ENCODE measurements at regions not wholly inside any gene's neighbourhood (a gene's known extent, or its start where the extent isn't known, plus 50 kb on each side); places are given as distances from the start of the nearest gene placed in this dataset.

DNA sequence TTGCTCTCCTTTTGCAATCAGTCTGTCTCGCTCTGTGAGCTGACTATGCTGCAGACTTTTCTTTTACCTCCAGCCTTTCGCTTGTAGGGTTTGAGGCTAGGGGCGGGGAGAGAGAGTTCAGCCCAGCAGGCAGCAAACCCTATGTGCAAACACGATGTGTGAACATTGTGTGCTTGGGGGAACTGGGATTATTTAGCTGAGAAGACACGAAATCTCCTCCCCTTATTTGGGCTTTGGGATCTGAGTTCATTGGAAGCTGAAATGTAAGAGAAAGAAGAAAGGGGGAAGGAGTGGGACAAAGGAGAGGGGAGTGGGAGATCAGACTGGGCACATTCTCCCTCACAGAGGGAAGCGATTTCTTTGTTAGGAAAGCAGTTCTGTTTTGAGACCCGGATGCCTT is 189.6 kb upstream of the TNP1 start:
- DNase-seq: no peak

DNA sequence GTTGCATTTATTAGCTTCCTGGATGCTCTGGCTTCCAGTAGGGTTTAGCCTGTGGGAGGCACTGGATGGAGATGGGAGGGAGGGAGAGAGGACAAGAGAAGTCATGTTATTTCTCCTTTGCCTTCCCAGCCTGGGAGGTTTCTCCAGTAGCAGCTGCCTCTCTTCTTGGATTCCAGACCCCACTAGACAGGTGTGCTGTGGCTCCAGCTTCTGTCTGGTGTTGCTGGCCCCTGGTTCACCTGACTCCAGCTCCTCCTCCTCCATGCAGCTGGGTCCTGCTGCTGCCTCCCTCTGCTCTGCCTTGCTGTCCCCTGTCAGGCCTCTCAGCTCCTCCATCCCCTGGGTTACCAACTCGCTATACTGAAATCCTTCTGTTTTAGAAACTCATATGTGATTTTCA is 188.9 kb upstream of the TNP1 start:
- no peak for DNase-seq

DNA sequence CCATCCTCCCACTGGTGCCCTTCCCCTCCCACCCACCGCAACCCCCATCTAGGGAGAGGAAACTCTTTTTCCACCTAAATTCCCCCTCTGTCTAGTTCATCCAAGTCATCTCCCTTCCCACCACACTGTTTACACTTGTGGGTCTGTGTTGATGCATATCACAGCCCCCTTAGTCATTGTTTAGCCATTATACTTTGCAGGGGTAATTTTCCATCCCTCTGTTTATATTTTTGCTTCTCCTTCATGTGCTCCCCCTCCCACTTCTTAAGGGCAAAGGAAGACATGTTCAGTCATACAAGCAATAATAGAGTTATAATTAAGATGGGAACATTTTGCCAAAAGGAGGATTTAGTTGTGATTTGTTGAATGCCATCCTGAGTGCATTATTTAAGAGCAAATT is 187.8 kb upstream of the TNP1 start:
- peak; percentile 31 for DNase-seq

DNA sequence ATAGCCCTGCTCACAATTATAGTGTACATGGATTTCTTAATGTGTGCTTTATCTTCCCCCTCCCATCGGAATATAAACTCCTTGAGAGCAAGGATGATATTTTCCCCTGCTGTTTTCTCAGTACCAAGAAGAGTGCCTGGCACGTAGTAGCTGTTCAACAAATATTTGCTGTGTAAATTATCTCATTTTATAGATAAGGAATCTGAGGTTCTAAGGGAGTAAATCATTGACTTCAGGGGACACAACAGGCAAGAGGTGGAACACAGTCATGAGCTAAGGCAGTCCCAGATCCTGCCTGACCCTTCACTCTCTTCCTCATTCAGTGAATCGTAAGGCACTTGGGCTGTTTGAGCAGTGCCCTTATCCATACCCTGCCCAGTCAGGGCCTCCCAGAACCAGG is 187.3 kb upstream of the TNP1 start:
- no peak for DNase-seq

DNA sequence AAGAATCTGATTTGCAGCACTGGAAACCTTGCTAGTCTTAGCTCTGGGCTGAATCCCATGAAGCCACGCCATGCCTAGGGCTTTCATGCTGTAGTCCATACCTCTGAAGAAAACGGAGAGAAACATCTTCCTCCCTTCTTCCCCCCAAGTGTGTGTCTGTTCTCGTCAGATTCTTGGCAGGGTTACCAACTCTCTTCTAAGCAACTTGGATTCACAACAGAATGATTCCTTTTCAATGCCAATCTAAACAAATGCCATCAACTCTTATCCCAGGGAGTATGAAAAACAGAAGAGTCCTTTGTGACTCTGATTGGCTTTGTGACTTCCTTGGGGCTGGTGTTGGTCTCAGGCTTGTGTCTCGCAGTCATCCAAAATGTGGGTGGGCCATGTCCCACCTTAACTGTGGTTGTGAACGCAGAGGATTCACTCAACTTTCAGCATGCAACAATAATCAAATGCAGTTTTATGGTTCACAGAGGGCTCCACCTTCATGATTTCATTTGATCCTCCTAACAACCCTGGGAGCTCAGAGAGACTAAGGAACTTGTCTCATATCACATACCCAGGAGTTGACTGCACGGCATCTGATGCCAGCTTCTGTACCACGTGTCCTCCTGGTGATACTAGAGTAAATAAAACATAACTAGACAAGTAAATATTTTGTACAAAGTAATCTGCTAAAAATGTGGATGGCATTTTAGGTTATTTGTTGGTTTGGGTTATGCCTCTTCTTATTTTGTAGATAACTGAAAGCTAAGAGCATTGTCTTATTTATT is 186.0 kb upstream of the TNP1 start:
- DNase-seq: no peak

DNA sequence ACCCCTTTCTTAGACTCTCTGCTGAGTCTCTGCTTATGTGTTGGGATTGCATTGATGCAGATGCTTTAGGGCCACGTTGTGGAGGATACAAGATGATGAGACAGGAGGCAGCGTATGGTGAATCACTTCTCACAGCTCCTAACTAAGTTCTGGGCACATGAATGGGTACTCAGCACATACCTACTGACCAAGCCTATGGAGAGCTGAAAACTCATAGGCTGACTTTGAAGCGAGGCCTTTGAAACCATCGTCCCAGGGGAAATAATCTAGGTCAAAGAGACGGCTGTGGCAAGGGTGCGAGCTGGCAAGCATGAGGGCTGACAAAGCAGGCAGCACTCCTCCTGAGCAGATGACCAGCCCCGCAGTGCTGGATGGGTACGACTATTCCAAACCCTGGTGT is 180.2 kb upstream of the TNP1 start:
- no peak for DNase-seq

DNA sequence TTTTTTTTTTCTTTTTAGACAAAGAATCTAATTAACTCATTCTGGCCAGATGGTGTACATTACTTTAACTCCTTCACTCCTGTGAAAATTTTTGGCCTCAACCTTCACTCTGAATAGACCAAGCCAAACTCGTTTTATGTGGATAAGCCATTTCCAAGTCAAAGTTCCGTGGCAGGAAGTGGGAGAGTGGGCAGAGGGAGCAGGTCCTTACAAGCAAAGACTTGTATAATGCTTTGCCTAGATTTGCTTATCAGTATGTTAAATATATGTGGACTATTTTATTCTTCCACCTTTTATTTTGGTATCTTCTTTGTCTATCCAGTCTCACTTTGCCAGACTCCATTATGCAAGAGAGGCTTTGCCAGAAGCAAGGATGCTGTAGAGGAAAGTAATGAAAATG is 178.1 kb upstream of the TNP1 start:
- DNase-seq: no peak

DNA sequence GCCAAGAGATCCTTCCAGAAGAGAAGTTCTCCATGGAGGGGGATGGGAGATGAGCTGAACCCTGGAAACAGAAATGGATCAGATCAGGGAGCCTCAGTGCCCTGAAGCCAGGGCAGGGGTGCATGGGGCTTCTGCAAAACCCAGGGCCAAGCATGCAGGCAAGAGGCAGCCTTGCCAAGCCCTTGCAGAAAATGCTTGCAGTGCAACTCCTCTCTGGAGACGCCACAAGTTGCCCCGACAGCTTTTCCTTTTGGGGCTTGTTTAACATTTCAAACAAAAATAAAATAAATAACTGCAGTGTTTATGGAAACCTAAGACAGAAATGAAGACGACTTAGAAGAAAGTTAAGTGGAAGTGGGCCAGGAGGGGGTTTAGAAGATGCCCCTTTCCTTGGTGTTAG is 177.5 kb upstream of the TNP1 start:
- no peak for DNase-seq

DNA sequence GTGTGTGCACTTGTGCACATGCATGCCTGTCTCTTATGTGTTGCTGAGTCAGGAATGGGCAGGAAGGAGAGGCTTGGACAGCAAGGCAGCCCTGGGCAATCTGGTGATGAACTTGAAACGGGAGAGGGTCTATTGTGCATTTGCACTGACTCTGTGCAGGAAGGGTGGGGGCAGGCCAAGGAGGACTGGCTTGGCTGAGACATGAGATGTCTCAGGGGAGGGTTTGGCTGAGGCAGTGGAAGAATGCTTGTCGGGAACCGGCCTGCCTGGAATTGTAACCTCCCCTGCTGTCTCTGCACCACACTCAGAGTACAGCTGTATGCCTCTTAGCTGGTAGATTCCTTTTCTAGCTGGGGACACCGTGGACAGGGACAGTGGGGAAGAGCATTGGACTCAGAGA is 176.1 kb upstream of the TNP1 start:
- DNase-seq: peak; percentile 27

DNA sequence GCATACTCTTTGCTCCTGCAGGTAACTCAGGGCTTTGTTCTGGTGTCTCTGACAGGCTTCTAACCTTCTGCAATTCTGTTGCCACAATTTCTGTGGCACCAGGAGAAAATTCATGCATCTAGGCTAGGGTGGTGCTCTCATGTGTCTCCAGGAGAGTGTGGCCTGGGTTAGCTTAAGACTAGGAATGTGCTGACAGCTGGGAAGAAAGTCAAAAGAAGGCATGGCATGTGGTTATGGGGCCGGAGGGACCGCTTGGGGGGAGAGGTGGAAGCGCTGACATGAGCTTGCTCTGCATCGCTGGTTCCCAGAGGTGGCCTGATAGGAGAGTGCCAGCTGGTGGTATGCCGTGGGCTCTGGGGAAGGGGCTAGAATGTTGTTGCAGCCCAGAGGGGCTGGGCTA is 173.3 kb upstream of the TNP1 start:
- no peak for DNase-seq

DNA sequence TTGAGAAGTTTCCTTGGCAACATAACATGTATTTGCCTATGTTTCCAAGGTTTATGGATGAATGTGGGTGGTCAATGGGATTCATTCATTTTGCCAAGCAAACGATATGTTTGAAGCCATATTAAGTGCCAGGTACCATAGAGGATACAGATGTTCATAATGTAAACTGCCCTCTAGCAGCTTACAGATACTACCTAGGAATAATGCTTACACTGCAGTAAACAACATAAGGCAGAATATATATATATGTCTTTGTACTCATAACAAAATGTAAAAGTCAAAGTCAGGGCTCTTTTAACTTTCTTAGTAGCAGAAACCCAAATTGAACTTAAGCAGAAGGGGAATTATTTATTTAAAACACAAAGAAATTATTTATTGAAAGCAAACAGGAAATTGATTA is 171.6 kb upstream of the TNP1 start:
- no peak for DNase-seq

DNA sequence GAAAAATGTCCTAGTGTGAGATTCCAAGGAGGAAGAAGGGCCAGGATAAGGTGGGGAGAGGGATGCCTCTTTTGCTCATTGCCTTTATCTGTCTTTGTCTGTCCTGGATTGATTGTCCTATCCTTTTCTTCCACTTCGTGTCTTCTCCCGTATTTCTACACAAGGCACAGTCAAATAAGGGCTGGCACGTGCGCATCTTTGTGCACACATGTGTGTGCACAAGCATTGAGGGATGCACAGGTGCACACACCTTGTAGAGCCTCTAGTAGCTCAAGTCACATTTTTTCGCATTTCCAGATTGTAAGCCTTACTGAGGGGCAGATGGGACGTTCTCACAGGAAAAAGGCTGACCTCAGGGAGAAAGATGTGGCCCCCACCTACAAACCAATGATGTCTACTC is 170.2 kb upstream of the TNP1 start:
- DNase-seq: no peak

DNA sequence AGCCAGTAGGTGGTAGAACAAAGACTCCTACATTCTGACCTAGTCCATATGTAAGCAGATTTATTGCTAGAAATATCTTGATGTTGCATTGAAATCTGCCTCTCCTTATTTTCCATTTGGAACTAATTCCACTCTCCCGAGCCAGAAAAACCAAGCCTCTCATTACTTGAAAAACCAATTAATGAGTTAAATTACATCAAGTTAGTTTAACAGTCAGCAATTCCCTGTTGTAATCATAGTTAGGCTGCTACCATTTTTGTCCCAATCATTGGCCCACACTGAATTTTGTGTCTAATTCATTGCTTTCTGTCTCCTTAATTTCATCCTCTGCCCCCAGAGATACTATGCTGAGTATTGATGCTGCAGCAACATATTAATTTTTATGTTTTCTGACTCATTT is 168.3 kb upstream of the TNP1 start:
- no peak for DNase-seq

DNA sequence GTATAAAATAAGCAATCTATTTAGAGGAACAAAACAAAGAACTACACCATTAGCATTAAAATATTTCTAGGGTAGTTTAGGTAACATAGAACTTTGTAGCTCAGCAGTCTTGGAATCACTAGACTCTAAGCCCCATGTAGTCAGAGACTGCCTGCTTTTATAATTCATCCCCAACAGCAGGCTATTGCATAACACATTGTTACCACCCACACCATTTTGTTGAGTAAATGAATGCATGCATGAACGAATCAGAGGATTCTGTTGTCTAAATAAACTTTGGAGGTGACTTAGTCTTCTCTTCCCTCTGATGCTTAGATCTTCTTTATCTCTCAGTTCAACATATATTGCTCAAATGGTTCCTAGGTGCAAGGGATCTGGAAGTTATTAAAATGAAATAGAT is 167.6 kb upstream of the TNP1 start:
- DNase-seq: no peak

DNA sequence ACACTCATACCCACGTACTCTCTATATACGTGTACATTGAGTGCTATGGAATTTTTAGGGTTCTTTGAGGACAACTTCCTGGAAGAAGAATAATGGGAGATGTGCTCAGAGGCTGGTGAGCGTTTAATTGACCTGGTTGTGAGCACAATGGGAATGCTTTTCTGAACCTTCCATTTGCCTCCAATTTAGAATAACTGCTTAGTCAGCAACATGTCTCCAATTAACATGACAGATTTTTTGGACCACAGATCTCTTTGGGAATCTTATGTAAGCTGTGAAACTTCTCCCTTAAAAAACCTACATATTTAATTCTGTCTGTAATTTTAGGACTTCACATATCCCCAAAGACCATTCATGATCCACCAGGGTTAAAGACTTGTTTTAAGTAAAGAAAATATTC is 166.7 kb upstream of the TNP1 start:
- peak; percentile 13 for DNase-seq

DNA sequence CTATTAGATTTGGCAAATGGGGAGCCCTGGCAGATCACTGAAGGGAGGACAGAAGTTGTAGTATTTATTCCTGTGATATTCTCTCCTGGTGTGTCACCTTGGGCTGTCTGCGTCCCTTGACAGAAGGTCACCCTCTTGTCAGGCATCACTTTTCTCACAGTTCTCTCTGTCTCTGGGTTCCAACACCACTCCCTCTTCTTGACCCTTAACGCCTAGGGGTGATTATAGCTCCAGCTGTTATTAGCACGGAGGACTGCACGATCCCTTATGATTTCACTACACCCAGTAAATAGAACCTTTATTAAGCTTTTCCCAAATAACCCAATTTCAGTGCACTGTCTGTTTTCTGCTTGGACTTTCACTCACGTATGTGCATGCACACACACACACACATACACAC is 166.3 kb upstream of the TNP1 start:
- no peak for DNase-seq

DNA sequence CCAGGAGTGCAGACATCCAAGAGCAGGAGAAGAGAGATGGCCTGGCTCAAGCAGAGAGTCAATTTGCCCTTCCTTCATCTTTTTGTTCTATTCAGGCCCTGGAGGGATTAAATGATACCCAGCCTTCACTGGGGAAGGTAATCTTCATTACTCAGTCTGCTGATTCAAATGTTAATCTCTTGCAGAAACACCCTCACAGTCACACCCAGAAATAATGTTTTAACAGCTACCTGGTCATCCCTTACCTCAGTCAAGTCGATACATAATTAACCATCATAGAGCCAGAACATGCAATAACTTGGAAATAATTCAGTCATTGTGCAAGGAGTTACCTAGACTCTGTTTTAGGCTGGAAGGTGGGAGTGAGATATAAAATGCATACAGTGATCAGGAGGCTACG is 163.7 kb upstream of the TNP1 start:
- DNase-seq: no peak

DNA sequence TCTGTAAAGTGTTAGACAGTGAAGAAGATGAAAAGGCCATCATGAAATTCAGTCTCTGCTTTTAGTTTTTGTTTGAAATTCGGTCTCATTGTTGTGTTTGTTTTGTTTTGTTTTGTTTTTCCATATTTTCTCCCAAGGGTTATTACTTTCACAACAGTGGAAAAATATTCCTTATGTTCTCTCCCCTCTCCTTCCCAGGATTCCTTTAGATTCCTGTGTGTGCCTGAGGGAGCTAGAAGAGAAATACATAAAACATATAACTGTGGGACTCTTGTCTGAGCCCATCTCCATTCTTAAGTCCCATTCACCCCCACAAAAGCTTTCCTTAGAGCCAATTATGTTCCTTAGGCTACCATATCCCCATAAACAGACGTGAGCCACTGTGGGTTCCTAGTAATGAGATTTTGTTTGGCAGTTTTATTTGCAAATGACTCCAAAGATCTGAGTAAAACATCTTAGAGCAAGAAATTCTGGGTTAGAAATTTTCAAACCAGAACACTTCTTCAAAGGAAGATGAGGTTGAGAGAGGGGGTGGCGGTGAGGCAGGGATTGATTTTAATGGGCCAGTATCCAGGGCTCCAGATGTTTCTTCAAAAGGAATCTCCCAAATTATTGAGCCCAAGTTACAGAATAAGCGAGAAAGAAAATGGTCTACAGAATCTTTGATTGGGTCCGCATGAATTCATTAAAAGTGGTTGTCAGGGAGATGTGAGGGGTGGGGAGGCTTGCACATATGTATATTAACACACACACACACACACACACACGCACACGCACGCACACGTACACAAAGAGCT is 157.8 kb upstream of the TNP1 start:
- no peak for DNase-seq

DNA sequence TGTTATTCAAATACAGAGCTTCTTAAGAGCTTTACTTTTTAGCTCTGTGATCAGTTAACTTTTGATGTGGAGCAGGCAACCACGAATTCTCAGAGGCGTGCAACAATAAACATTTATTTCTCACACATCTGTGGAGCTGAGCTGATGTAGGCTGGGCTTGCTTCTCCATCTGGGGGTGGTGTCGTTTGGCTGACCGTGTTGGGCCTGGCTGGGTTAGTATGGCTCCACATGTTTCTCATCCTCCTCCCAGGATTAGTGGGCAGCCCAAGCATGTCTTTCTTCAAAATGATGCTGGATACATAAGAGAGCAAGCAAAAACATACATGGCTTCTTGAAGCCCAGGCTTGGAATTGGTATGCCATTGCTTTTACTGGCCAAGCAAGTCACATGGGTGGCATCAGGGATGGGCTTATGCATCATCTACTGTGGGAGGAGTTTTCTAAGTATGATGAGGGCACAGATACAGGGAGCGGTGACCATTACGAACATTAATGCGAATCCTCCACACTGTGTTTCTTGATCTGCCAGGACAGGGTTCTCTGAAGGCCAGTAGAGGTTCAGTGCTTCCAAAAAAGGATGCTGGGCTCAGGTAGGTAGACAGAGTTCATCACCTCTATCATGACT is 157.0 kb upstream of the TNP1 start:
- DNase-seq: no peak

DNA sequence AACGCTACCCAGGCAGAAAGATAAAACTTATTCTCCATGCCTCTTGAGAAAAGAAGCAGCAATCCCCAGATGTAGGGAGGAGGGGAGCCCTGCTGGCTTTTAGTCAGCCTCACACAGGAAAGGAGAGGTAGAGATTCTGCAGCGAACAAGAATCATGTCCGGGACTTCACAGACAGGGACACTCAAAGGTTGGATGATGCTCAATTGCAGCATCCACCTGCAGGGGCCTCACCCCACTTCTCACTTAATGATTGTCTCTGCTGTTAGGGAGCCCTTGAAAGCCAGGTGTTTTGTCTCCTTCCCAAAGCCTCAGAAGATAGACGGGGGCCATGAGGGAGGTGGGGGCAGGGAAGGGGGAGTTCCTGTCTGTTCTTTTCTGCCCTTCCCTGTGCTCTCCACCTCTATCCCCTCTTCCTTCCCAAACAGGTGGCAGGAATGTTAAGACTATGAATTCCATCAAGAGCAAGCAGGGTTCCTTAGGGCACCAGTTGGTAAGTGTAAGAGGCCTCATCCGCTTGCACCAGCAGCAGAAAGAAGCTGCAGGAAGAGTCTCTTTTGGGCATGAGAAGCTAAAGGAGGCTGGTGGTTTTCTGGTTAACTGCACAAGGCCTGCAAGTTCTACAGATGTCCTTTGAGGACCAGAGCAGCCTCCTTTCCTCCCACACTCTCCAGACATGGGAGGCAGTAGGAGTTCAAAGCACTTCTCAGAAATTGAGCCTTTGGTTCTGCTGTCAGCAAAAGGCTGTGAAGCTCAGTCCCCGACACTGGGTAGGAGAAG is 154.7 kb upstream of the TNP1 start:
- no peak for DNase-seq

DNA sequence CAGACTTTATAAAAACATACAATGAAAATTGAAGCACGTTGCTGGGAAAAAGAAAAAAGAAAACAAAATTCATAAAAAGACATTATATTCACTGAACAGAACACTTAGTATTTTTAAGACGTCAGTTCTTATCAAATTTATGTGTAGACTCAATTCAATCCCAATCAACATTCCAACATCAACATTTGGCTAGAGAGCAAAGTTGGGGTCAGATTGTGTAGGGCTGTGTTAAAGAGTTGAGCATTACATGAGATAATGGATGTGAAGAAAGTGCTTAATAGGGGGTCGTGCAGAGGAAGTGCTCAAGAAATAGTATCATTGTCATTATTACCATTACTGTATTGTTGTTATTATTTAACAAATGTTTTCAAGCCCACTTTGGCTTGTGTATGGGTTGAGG is 154.1 kb upstream of the TNP1 start:
- no peak for DNase-seq

DNA sequence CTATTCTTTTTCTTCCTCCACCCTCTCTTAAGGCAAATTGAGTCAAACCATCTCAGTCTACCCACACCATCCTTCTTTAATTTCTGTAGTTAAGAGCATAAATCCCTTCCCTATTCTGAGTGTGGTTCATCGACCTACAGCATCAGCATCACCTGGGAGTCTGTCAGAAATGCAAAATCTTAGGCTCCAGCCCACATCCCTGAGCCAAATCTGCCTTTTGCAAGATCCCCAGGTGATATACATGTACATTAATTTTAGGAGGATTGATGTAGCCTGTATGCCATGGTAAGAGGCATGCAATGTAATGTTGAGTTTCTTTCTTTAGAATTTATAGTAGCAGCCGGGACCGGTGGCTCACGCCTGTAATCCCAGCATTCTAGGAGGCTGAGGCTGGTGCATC is 151.7 kb upstream of the TNP1 start:
- no peak for DNase-seq

DNA sequence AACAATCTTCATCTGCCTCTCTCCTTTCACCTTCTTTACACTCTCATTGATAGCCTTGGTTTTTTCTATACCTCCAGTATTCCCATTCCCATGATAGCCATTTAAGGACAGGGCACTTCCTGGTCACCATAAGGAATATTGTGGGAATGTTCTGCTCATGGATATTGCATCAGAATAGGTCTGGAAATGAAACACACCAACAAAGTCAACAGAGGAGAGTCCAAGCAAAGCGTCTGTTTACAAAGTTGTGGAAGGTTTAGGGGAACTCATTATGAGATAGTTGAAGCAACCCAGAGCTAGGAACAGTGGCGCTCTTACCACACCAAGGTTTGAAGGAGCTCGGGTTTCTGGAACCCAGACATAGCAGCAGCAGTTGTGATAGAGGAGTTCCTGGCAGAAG is 150.3 kb upstream of the TNP1 start:
- no peak for DNase-seq

DNA sequence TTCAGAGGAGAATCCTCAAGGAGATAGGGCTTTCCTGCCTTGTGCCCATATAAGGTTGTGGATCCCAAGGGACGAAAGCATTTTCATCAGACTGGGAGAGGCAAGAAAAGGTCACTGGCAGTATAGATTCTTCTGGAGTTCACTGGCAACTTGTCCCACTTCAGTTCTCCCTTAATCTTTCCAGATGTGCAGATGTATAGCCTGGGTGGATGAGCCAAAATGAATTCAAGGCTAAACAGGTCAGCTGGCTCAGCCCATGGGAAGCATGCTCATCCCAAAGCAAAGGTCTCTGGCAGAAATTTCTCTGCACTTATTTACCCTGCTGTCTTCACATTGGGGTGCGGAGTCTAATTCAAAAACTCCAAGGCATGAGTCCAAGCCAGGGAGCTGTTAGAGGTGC is 148.9 kb upstream of the TNP1 start:
- no peak for DNase-seq

All from fibroblast of skin of right quadriceps (primary cell).